HepG2 (cell line): ENCODE measurements at regions not wholly inside any gene's neighbourhood (a gene's known extent, or its start where the extent isn't known, plus 50 kb on each side); places are given as distances from the start of the nearest gene placed in this dataset.
A peak's percentile ranks its signal among the peaks of the same experiment; 100 is the strongest.

Experiments
- CBX2 ChIP-seq, 2 experiments: fragments of 200-600 bp in 1 of 2; sonication (generic); formaldehyde crosslinking in 1 of 2; IDR thresholded peaks; 2 replicates each; pipeline versions ENCODE4 v1.7.0 to v1.8.1; 2018 to 2022; ENCODE audit warnings: low read depth in 2 of 2, low read length in 1 of 2, mild to moderate bottlenecking in 1 of 2, missing genetic modification reagents in 1 of 2
- CREB1 ChIP-seq, 2 experiments: fragments of 450-650 bp in 1 of 2; IDR thresholded peaks; 2 replicates each; pipeline ENCODE4 v1.6.1; 2016 to 2017; ENCODE audit warnings: control low read depth in 1 of 2, mild to moderate bottlenecking in 1 of 2, missing compliant biosample characterization in 1 of 2, missing genetic modification characterization in 1 of 2
- CREM ChIP-seq, 2 experiments: sonication (generic) in 1 of 2; formaldehyde crosslinking in 1 of 2; IDR thresholded peaks; 2 replicates each; pipeline versions ENCODE4 v1.4.0 to v1.6.1; 2016 to 2020; ENCODE audit warnings: antibody characterized with exemption in 1 of 2, mild to moderate bottlenecking in 1 of 2, missing genetic modification reagents in 1 of 2
- FOXP4 ChIP-seq: sonication (generic); formaldehyde crosslinking; IDR thresholded peaks from 2 replicates; pipeline ENCODE4 v1.4.0; 2020; ENCODE audit warnings: missing genetic modification reagents
- HMG20A ChIP-seq: IDR thresholded peaks from 2 replicates; pipeline ENCODE4 v1.6.1; 2016; ENCODE audit warnings: borderline replicate concordance
- HOXA3 ChIP-seq: sonication (generic); formaldehyde crosslinking; IDR thresholded peaks from 2 replicates; pipeline ENCODE4 v1.5.0; 2020; ENCODE audit warnings: missing genetic modification reagents
- HOXA5 ChIP-seq: sonication (generic); formaldehyde crosslinking; IDR thresholded peaks from 2 replicates; pipeline ENCODE4 v1.4.0; 2020; ENCODE audit warnings: missing genetic modification reagents
- MIER3 ChIP-seq: IDR thresholded peaks from 2 replicates; pipeline ENCODE4 v1.6.1; 2016; ENCODE audit warnings: missing compliant biosample characterization, borderline replicate concordance
- NR2F1 ChIP-seq, 2 experiments: fragments of 450-650 bp in 1 of 2; formaldehyde crosslinking in 1 of 2; IDR thresholded peaks; 2 replicates each; pipeline versions ENCODE4 v1.5.0 to v1.6.1; 2016 to 2020; ENCODE audit warnings: mild to moderate bottlenecking in 1 of 2, missing compliant biosample characterization in 1 of 2, missing genetic modification reagents in 1 of 2, moderate library complexity in 1 of 2
- NR2F2 ChIP-seq: IDR thresholded peaks from 2 replicates; pipeline ENCODE4 v1.6.1; 2012; ENCODE audit warnings: low read depth, inconsistent platforms, borderline replicate concordance
- PAX8 ChIP-seq: sonication (generic); formaldehyde crosslinking; IDR thresholded peaks from 2 replicates; pipeline ENCODE4 v1.8.0; 2022; ENCODE audit warnings: mild to moderate bottlenecking, missing genetic modification reagents, borderline replicate concordance
- PPARG ChIP-seq: conservative IDR thresholded peaks from 2 replicates; pipeline ENCODE4 v1.6.1; 2016; ENCODE audit warnings: missing biosample characterization, missing genetic modification reagents
- RORA ChIP-seq: sonication (generic); formaldehyde crosslinking; IDR thresholded peaks from 2 replicates; pipeline ENCODE4 v1.5.0; 2020; ENCODE audit warnings: mild to moderate bottlenecking, missing genetic modification reagents, moderate library complexity
- TRAFD1 ChIP-seq: sonication (generic); formaldehyde crosslinking; IDR thresholded peaks from 2 replicates; pipeline ENCODE4 v1.5.1; 2020; ENCODE audit warnings: missing genetic modification reagents, mild to moderate bottlenecking, borderline replicate concordance
- XRCC5 ChIP-seq: fragments of 200-400 bp; formaldehyde crosslinking; optimal IDR thresholded peaks from 2 replicates; pipeline ENCODE3; 2017; ENCODE audit warnings: mild to moderate bottlenecking, low read length
- ZHX2 ChIP-seq, 2 experiments: sonication (generic) in 1 of 2; formaldehyde crosslinking in 1 of 2; IDR thresholded peaks; 2 replicates each; pipeline versions ENCODE4 v1.6.1 to v1.9.0; 2014 to 2022; ENCODE audit warnings: antibody characterized with exemption in 1 of 2, borderline replicate concordance in 1 of 2, inconsistent platforms in 1 of 2, low read depth in 1 of 2, missing genetic modification reagents in 1 of 2
- ZNF616 ChIP-seq: sonication (generic); formaldehyde crosslinking; IDR thresholded peaks from 2 replicates; pipeline ENCODE4 v1.5.0; 2020; ENCODE audit warnings: low read depth, mild to moderate bottlenecking, missing genetic modification reagents

- TF ChIP-seq CBX2 (IDR thresholded peaks at IDR 0.05; ENCODE audit: low read depth, low read length) (no peak), CBX2 (CRISPR knock-in tag; IDR thresholded peaks at IDR 0.05; ENCODE audit: low read depth) (no peak), ZHX2 (IDR thresholded peaks at IDR 0.05; ENCODE audit: low read depth) (0 out of 2 replicates have a peak, but pooled peaks have one; percentile 6), ZHX2 (CRISPR knock-in tag; IDR thresholded peaks at IDR 0.05; ENCODE audit: borderline replicate concordance) (no peak), MIER3 (CRISPR knock-in tag) (0 out of 2 replicates have a peak, but pooled peaks have one; percentile 11), NR2F2 (peak; percentile 93; the same call in 1 of the 2 replicates), HOXA5 (0 out of 2 replicates have a peak, but pooled peaks have one; percentile 50), ZNF616 (CRISPR knock-in tag) (no peak), PAX8 (no peak), CREM (IDR thresholded peaks at IDR 0.05) (peak; percentile 60; the same call in 1 of the 2 replicates), CREM (CRISPR knock-in tag; IDR thresholded peaks at IDR 0.05) (no peak), RORA (0 out of 2 replicates have a peak, but pooled peaks have one; percentile 65), PPARG (CRISPR knock-in tag) (peak; percentile 80), FOXP4 (peak; percentile 16; the same call in 1 of the 2 replicates), TRAFD1 (CRISPR knock-in tag) (no peak), NR2F1 (CRISPR knock-in tag; IDR thresholded peaks at IDR 0.05) (peak in 1 of 2 experiments; percentile 57; a peak in 1 of 4 replicates), HMG20A (CRISPR knock-in tag) (peak; percentile 39; the same call in 1 of the 2 replicates), XRCC5 (no peak), CREB1 (IDR thresholded peaks at IDR 0.05) (0 out of 2 replicates have a peak, but pooled peaks have one; percentile 1), CREB1 (CRISPR knock-in tag; IDR thresholded peaks at IDR 0.05) (0 out of 2 replicates have a peak, but pooled peaks have one; percentile 0), HOXA3 (CRISPR knock-in tag) (no peak)
Observed at GRCh38 chr20:47418069-47418757, 61.7 kb upstream of the ZMYND8 start (continued).
